NCI-H510A treated with DMSO at 0.1 percent for 48 hours (cell line): ENCODE measurements at regions not wholly inside any gene's neighbourhood (a gene's known extent, or its start where the extent isn't known, plus 50 kb on each side); places are given as distances from the start of the nearest gene placed in this dataset.

Experiments
- DNase-seq: peaks from one replicate; lab custom pipeline; 2025; lab: John Stamatoyannopoulos, UW

- peak; percentile 65 for DNase-seq
Measured at GRCh38 chr15:31263751-31264558, 62.7 kb upstream of the KLF13 start.

GRCh38 chr15:31264559-31265089 is 62.0 kb upstream of the KLF13 start:
- no peak for DNase-seq

GRCh38 chr15:31265090-31265870 is 61.4 kb upstream of the KLF13 start:
- DNase-seq: peak; percentile 22

- no peak for DNase-seq
Measured at GRCh38 chr15:31265871-31266711, 60.5 kb upstream of the KLF13 start.

GRCh38 chr15:31266712-31267111 is 59.9 kb upstream of the KLF13 start:
- DNase-seq: no peak

DNA sequence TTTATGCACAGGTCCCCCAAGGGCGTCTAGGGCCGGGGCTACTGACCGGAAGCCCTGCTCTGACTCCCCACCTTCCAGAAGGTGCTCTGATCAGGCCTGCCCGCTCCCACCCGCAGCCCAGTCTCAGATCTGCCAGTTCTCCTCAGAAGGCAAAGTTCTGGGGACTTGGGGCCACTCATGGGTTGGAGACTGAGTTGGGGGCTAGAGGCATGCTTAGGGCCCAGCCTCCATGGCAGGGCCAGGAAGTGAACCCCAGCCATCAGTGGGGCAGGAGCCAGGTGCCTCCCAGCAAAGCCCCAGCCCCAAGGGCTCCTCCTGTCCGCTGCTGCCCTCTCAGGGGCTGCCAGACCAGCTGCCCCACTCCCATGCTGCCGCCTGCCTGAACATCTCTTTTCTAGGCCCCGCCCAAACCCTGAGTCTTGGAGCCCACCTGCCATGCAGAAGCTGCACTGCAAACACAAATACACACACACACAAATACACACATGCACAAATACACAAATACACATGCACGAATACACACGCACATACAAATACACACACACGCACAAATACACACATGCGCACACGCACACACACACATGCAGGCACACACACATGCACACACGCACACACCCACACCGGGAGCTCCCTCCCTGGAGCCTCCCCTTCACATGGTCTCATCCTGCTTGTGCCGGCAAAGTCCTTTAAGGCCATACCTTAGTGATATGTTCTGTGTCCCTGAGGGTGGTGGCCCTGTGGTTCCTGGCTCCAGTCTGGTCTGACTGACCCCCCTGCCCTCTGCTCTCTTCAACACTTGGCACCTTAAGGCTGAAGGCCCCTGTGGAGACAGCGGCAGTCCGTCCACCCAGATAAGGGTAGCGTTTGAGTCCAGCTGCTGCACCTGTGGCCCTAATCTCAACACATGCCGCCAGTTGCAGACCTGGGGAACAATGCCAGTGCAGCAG is 59.2 kb upstream of the KLF13 start:
- no peak for DNase-seq

GRCh38 chr15:31268108-31268501 is 58.5 kb upstream of the KLF13 start:
- DNase-seq: no peak

DNA sequence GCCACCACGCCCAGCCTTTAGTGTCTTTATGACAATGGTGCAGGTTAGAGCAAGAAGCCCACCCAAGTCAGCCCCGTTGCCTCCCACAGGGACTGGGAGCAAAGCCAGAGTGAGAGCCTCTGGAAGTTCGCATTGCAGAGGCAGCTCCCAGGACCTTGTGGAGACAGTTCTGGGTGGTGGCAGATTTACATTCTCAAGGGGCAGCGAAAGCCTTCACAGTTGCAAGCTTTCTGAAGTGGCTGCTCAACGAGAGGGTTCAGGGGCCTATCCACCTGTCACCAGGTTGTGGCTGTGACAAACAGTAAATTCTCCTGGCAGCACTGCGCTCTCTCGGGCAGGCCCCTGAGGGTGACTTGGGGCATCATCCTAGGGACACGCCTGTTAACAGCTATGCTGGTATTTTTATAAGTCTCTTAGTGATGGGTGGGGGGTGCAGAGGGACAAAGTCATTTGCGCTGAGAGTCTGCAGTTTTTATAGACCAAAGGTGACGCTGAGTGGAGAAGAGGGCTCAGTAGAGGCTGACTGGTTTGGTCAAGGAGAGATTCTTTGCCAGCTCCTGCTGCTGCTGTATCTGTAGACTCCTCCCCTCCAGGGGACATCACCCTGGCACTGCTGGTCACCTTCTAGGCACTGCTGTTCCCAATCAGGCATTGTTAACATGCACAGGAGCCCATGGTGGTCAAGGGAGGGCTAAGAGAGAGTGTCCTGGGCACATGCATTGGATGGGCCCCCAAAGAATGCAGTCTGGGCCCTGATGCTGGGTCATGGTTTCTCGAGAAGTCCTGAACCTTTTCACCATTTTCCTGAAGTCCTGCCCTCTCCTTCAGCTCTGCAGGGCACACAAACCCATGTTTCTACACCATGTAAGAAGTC is 57.5 kb upstream of the KLF13 start:
- DNase-seq: peak; percentile 58

- DNase-seq: no peak
Measured at GRCh38 chr15:31269816-31270575, 56.6 kb upstream of the KLF13 start.

GRCh38 chr15:31270767-31271166 is 55.9 kb upstream of the KLF13 start:
- DNase-seq: no peak

DNA sequence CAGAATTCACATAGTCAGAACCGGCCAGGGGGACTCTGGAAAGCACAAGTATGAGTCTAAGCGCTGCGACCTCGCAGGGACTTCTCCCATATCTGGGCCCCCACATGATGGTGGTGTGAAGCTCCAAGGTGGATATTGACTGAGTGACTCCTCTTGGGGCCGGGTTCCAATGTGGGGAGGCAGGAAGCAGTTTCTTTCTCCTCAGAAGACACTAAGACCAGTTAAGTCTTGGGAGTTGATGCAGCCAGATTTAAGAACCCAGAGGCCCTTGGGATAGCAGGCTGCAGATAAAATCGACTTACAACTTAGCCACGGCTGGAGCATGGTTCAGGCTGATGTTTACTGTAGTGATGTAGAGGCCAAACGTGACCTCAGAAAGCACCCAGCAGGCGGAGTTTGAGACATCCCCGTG is 55.4 kb upstream of the KLF13 start:
- DNase-seq: no peak

DNA sequence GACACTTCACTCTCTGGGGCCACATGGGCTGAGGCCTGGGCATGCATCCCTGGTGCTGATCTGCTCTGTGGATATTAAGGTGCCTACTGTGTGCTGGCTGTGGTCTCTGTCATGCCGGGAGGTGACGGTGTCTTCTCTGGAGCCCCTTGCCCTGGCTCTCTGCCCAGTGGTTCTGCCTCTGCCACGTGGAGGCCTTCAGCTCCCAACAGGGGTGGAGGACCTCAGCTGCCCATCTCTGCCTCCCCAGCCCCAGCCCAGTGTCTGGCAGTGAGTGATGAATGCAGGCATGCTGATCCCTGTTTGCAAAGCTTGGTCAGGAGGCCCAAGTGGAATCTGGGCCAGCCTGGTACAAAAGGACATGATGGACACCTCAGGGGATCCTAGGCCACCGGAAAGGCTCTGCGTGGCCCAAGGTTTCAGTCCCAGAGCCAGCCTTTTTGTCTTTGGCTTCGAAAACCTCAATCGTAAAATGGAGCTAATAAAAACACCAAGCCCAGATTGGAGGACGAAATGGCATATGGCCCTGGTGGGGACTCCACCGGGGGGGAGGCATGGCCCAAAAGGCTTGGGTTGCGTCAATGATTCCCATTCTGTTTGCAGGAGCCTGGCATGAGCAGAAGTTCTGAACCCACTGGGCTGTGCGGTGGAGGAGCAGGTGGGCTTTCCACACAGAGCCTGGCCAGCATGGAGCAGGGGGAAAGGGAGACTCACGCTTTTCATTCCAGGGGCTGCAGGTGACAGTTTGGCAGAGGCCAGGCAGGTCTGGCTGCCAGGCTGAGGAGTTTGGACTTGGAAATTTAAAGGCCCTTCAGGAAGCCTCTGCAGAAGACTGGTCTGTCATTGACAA is 54.7 kb upstream of the KLF13 start:
- no peak for DNase-seq

DNA sequence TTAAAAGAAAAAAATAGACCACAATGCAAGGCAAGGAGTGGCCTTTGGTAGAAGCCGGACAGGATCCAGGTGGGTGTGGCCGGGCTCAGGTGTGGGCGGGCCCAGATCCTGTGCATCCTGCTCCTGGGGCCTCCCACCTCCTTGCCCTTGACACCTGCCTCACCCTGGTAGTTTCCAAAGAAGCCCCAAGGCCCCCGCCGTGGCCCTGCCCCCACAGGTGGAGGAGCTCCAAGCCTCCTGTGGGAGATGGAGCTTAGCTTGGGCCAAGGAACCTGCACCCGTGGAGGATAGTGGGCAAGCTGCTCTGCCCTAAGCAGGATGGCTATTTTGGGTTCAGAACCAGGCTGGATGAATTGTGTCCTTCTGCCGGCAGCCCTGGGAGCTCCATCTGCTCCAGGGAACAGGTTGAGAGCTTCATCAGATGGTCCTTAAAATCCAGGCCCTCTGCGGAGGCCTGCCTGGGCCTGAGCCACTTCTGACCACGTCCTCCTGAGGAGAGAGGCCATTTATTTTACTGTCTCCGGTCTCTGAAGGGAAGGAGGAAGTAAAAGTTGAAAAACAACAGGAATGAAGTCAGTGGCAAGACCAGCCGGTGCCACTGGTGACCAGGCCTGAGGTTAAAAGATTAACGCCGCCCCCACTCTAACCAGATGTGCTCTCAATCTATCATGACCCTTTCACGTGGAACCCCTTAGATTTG is 53.9 kb upstream of the KLF13 start:
- DNase-seq: no peak

- DNase-seq: no peak
Measured at GRCh38 chr15:31273258-31273941, 53.2 kb upstream of the KLF13 start.

GRCh38 chr15:31274496-31275330 is 51.9 kb upstream of the KLF13 start:
- peak; percentile 13 for DNase-seq
